ENCODE measurements at regions not wholly inside any gene's neighbourhood (a gene's known extent, or its start where the extent isn't known, plus 50 kb on each side); places are given as distances from the start of the nearest gene placed in this dataset.

DNA sequence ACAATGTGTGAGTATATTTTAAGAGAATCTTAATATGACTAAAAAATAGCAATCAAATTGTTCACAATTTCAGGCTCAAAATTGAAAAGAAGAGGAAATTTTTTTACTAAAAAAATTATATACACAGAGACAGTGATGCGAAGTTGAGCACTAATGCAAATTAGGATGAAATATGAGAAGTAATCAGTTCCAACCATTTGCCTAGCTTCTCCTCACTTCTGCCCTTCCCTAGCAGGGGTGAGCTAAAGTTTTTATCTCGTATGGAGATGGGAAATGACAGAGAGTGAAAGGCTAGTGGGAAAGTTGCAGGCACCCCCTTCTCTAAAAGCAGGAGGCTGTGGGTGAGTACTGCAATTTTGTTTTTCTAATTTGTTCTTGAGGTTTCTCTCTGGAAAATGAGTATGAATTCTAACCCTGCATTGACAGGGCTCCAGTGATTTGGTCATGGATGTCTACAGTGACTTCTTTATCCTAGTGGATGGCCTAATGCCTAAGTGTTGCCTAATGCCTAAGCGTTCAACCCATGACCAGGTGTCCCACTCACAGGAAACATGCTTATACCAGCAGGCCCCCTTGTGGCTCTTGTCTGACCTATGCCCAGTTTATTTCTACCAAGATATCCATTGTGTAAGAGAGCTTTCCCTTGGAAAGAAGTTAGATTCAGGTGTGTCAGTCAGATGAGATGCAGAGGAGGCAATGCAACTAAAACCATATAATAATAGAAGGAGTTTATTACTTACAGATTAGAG, 78.0 kb upstream of the HNMT start:
- no peak overlapping the region for H3K4me3 ChIP-seq (ENCODE audit: low read depth, low read length)
- in situ Hi-C loops (cut with HindIII; ENCODE audit: low sequenced_read_pairs) = no loop called here
- no peak for DNase-seq (ENCODE audit: low read depth, low spot score)
- TF ChIP-seq CTCF (IDR thresholded peaks at IDR 0.05; ENCODE audit: low read depth, low read length) = no peak

- peak; percentile 56 for TF ChIP-seq CTCF (IDR thresholded peaks at IDR 0.05; ENCODE audit: low read depth, low read length)
- in situ Hi-C loops (cut with HindIII; ENCODE audit: low sequenced_read_pairs) = no loop called here
- no peak overlapping the region for H3K4me3 ChIP-seq (ENCODE audit: low read depth, low read length)
- peak; percentile 22 for DNase-seq (ENCODE audit: low read depth, low spot score)
Observed at GRCh38 chr2:137888845-137889244, 75.4 kb upstream of the HNMT start.

- TF ChIP-seq CTCF (IDR thresholded peaks at IDR 0.05; ENCODE audit: low read depth, low read length) = no peak
- in situ Hi-C loops (cut with HindIII; ENCODE audit: low sequenced_read_pairs) = no loop called here
- no peak overlapping the region for H3K4me3 ChIP-seq (ENCODE audit: low read depth, low read length)
- DNase-seq (ENCODE audit: low read depth, low spot score) = no peak
Observed at GRCh38 chr2:137892739-137893138, 71.5 kb upstream of the HNMT start.

GRCh38 chr2:137893145-137893544, 71.1 kb upstream of the HNMT start:
- H3K4me3 ChIP-seq (ENCODE audit: low read depth, low read length) = no peak overlapping the region
- in situ Hi-C loops (cut with HindIII; ENCODE audit: low sequenced_read_pairs) = no loop called here
- DNase-seq (ENCODE audit: low read depth, low spot score) = no peak
- TF ChIP-seq CTCF (IDR thresholded peaks at IDR 0.05; ENCODE audit: low read depth, low read length) = no peak

DNA sequence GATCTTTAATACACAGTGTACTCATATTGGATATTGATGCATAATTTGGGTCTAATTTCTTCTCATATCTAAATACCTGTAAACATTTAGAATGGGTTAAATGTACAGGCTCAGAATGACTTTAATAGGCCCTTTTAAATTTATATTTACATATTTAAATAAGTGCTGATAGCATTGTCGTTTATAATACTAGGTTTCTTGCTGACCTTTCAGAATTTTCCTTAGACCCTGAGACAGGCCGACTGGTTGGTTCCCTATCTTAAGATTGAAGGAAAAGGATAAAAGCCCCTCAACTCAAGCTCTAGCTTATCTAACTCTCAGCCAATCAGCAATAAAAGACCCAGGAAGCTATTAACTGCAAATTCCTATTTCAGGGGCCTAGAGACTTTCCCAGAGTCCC, 67.8 kb upstream of the HNMT start:
- TF ChIP-seq CTCF (IDR thresholded peaks at IDR 0.05; ENCODE audit: low read depth, low read length) = no peak
- in situ Hi-C loops (cut with HindIII; ENCODE audit: low sequenced_read_pairs) = no loop called here
- DNase-seq (ENCODE audit: low read depth, low spot score) = no peak
- H3K4me3 ChIP-seq (ENCODE audit: low read depth, low read length) = no peak overlapping the region

DNA sequence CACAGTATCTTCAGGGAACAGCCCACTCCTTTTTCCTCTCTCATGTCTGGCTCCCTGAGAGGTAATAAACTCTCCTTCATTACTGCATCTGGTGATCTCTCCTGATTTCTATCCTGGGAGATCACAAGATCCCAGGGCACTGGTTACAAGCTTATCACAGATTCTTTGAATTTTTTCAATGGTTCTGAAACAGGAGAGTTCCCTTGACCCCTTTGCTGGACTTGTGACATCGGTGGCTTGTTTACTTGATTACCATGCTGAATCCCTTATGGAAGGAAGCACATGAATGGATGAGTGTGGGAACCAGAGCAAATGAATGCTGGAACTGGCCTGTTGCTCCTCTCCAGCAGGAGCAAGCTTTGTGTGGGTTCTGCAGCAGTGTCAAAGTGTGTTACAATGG, 67.2 kb upstream of the HNMT start:
- H3K4me3 ChIP-seq (ENCODE audit: low read depth, low read length) = no peak overlapping the region
- no peak for DNase-seq (ENCODE audit: low read depth, low spot score)
- in situ Hi-C loops (cut with HindIII; ENCODE audit: low sequenced_read_pairs) = no loop called here
- TF ChIP-seq CTCF (IDR thresholded peaks at IDR 0.05; ENCODE audit: low read depth, low read length) = no peak
